Endometrial microvascular endothelial cells (primary cell): ENCODE measurements at regions not wholly inside any gene's neighbourhood (a gene's known extent, or its start where the extent isn't known, plus 50 kb on each side); places are given as distances from the start of the nearest gene placed in this dataset.

Experiments
- in situ Hi-C: cut with HindIII; loops from 2 replicates; pipeline ENCODE4 v1.10.0; 2017; ENCODE audit warnings: low sequenced_read_pairs, low pct_unique_long_range_greater_than_20kb; ENCODE audit errors: inconsistent ontology term

DNA sequence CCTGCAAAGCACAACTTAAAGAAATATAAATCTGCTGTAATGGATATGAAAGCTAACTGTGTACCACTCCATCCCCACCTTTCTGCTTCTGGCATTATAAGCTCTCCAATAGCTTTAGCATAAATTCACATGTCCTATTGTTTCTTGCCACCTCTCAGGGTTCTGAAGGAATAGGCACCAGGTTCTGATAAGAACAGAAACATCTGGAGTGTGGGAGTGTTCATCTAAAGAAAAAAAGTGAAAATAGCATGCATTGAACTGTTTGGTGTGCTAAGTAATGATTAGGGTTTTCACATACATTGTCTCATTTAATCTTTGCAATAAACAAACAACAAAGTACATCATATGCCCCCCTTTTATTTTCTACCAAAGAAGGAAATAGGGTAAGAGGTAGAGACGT is 72.3 kb downstream of the FAM76B start:
- in situ Hi-C loops, result loop anchor here (25.0 kb wide), 1 partner anchor 530 kb away; no protein-coding TSS in a partner anchor

DNA sequence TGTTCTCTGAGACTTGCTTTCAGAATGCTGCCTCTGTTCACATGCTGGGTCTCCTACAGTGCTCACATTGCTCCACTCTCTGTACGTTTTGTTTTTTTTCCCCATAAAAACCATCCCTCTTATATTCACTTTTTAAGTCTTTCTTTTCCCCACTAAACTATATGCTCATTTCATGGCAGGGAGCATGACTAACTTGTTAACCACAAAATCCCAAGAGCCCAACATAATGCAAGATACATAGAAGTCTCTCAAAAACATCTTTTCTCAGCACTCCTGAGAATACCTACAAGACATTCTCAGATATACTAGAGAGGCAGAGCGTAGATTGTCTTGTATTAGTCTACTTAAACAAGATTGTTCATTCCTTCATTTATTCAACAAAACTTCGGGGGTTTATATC is 73.3 kb downstream of the FAM76B start:
- in situ Hi-C loops, result loop anchor here (25.0 kb wide), 1 partner anchor 529 kb away; no protein-coding TSS in a partner anchor

DNA sequence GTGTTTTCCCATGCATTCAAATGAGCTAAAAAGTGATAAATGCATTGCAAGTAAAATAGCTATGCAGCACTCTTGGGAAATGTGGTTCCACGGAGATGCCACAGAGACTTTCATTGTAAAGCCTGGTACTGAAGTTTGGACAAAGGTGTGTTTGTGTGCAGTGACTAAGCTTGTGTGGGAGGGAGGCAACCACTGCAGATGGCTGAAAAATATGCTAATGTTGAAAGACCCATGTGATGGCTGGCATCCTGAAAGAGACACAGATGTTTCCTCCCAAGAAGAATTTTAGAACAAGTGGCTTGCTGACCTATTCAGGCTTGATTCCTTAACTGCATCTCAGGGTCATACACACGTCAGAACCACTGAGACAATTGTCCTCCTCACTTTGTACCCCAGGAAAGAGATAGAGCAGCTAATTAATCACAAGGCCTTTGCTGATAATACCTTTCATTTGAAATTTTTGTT is 73.8 kb downstream of the FAM76B start:
- in situ Hi-C loops, result loop anchor here (25.0 kb wide), 1 partner anchor 529 kb away; no protein-coding TSS in a partner anchor

DNA sequence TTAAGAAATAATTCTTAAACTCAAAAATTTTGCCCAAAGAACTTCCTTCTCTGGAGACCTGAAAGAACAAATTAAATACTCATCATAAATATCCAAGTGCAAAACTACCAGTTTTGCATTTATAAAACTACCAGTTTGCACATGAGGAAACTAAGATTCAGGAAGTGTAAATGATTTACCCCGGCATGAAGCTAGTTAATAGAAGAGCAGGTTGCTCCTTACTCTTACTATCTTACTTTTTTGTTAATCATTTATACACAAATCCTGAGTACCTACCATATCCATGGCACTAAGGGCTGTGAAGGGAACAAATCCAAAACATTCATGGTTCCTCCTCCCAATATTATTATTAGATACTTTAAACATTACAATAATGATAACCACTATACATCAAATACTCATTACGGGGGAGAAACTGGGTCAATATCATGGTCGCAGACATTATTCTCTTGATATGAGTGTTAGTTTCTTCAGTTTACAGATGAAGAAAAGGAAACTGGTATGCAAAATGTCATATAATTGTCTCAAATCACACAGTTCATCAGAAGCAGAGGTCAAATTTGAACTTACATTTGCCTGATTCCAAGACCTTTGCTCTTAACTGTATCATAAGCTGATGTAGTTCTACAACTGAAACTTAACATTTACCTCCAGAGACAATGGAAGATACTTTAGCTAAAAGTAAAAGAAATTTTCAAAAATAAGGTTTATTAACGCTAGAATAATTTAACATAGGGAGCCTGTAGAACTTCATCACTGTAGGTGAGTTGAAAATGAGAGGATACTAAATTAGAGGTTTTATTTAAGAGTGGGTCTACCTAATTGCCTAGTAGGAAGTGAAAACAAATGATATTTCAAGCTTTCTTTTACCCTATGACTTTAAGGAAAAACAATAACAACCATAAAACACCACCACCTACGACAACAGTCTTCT is 74.5 kb downstream of the FAM76B start:
- in situ Hi-C loops, result loop anchor here (25.0 kb wide), 1 partner anchor 528 kb away; no protein-coding TSS in a partner anchor

DNA sequence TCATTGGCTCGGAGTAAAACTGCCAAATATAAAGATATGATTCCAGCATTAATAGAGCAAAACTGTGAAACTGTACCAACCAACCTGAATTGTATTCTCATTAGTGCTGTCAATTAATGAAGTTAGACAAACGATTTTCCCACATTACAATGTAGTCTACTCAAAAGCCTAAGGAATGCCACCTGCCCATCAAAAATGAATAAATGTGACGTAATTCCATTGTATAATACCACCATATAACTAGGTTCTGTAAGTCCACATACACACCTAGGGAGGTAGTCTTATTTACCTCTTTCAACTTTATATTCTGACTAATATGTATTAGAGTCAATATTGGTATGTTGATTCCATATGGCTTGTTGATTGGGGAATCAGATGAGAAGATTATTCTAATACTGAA is 76.2 kb downstream of the FAM76B start:
- in situ Hi-C loops, result loop anchor here (25.0 kb wide), 1 partner anchor 526 kb away; no protein-coding TSS in a partner anchor

DNA sequence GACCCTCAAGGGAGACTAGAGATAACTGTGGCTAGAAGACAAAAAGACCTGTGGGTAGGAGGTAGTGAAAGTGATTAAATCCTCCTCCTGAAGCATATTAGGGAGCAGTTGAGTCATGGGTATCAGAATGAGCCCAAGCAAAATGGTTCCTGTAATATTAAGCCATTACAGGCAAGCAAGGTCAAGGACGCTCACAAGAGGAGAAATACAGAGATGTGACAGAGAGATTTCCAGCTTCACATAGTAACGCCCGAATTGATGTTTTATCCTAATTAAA is 77.7 kb downstream of the FAM76B start:
- in situ Hi-C loops, result loop anchor here (25.0 kb wide), 1 partner anchor 525 kb away; no protein-coding TSS in a partner anchor

DNA sequence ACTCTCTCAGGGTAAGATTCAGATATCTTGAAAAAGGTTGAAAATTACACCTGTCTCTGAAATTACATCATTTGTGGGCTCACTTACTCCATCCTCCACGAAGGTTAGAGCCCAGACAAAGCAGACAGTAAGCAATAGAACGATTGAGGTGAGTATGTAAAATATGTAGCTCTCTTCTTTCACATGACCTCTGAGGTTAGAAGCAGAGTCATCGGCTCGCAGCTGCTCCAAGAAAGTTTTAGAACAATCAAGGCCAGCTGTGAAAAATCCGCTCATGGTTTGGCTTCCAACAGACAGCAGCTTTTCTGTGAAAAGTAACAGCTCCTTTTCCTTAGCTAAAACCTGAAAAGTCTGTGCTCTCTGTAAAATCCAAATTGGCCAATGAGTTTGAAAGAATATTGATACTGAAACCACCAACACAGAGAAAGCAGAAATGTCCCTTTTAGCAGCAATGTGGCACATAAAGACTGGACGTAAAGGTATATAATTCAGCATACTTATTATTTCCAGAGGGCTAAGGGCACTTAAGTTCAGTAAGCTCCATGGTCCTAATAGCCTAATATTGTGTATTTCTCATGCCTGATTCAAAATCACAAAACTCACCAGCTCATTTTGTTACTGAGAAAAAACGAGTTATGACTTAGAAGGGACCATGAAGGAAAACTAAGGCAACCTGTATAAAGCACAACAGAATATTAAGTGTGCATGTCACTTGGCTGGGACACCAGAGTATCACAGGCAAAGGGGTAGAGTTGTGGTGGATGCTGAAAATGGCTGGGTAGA is 78.2 kb downstream of the FAM76B start:
- in situ Hi-C loops, result loop anchor here (25.0 kb wide), 1 partner anchor 524 kb away; no protein-coding TSS in a partner anchor

DNA sequence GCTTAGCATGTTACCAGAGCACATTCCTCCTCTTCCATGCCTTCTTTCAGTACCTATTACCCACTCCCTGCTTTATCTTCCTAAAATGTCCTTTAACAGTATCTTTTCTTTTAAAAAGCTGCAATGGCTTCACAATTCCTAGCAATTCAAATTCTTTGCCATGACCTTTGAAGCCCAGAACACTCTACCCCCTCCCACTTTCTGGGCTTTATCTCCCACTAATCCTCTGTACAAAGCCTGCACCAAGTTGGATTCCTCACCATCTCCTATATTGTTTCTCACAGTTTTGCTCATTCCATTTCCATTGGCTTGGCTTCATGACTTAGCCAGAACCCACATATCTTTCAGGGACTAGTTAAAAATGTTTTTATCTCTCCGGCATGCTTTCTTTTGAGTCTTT is 80.9 kb downstream of the FAM76B start:
- in situ Hi-C loops, result loop anchor here (25.0 kb wide), 1 partner anchor 521 kb away; no protein-coding TSS in a partner anchor

DNA sequence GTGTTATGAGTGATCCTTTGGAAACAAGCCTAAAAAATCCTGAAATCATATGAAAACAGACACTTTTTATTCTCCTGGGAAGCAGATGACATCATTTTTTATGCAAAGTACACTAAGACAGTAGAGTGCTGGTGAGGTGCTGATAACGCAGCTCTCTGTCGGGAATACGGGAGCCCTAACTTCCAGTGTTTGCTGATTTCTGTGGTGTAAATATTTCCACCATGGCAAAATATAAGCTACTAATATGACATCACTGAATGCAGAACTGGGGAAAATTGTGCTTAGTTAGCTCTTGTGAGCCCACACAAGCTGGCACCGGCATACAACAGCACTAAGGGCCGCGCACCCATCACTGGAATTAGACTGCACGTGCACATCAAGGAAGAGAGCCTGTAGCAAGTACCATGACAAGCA is 82.6 kb downstream of the FAM76B start:
- in situ Hi-C loops, result loop anchor here (25.0 kb wide), 1 partner anchor 520 kb away; no protein-coding TSS in a partner anchor

DNA sequence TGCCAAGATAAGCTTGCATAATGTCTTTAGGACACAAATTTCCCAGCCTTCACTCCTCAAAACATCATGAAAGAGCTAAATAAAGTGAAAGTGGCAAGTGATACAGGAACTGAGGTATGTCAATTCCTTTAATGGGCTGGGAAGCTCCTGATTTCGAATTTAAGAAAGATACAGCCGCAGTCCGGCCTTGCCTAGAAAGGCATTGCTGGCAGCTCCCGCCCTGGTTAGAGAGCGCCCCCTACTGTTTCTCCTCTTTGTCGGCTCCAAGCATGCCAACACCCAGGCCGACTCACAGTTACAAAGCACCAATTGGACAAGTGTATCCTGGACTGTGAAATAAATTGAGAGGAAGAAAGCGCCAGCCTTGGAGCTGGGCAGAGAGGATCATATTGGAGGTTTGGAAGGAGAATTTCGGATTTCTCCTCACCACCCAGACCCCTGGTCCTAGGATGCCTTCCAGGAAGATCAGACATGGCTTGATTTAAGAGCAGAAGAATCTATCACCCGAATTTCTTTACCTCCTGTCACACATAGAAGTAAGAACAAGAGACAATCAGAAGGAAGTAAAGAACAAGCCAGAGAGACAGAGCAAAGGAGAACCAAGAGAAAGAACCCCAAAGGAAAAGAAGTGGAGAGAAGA is 84.0 kb downstream of the FAM76B start:
- in situ Hi-C loops, result loop anchor here (25.0 kb wide), 1 partner anchor 518 kb away; no protein-coding TSS in a partner anchor

DNA sequence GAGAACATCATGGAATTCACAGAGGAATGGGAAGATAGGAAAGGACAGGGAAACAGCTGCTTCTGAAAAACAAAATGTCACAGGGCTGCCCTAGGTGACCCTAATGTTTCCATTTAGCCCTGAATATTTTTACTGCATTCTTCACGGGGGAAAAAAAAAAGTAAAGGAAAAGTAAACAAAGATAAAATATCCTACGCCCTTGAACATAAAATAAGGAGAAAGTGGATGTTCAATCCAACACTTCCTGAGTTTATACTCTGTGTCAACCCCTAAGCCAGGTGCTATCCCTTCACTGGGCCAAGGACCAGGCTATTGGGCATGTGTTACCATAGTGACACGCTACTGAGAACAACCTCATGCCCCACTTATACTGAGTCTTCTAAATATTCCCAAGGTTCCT is 84.7 kb downstream of the FAM76B start:
- in situ Hi-C loops, result loop anchor here (25.0 kb wide), 1 partner anchor 518 kb away; no protein-coding TSS in a partner anchor

DNA sequence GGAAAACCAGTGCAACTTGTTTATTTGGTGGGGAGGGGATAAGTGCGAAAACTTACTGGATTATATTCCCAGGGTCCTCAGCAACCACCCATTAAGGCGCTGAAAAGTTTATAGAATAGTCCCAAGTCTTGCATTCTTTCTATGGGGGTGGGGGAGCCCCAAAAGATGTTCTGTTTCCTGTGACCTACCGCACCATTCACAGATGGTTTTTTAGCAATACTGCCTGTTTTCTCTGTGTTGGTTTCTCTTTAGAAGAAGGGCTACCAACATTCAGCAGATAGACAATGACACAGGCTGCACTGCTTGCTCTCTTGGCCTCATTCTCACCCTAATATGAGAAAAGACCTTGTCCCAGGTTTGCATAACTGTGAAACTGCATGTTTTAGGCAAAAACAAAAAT is 86.5 kb downstream of the FAM76B start:
- in situ Hi-C loops, result loop anchor here (25.0 kb wide), 1 partner anchor 516 kb away; no protein-coding TSS in a partner anchor

DNA sequence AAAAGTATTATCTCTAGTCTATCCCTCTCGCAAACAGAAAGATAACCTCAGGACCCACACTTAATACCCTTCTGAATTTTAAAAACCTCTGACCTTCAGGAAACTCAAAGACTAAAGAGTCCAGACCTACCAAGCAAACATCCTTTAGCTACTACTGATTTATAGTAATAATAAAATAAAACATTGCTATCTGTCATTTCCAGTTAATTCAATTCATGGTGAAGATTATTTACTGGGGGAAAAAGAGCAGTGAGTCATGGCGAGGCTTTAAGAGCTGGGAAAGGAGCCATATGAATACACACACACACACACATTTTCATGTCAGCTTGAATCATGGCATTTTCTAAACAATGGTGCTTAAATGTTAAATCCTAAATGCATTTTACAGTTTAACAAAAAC is 87.1 kb downstream of the FAM76B start:
- in situ Hi-C loops, result loop anchor here (25.0 kb wide), 1 partner anchor 515 kb away; no protein-coding TSS in a partner anchor

DNA sequence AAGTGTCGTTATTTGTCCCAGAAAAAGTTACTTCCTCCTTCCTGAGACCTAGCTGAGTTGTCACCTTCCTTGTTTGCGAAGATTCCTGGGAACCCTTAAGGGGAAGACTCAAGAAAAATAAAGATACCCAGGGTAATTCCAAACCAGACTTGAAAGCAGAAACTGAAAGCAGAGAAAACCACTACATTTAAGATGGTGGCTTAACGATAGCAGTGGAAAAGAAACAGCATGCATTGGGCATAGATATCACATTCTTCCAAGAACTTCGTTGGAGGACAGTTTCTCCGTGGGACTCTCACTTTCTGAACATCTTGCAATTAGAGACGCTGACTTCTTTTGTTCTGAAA is 89.1 kb downstream of the FAM76B start:
- in situ Hi-C loops, result loop anchor here (25.0 kb wide), 1 partner anchor 513 kb away; no protein-coding TSS in a partner anchor

DNA sequence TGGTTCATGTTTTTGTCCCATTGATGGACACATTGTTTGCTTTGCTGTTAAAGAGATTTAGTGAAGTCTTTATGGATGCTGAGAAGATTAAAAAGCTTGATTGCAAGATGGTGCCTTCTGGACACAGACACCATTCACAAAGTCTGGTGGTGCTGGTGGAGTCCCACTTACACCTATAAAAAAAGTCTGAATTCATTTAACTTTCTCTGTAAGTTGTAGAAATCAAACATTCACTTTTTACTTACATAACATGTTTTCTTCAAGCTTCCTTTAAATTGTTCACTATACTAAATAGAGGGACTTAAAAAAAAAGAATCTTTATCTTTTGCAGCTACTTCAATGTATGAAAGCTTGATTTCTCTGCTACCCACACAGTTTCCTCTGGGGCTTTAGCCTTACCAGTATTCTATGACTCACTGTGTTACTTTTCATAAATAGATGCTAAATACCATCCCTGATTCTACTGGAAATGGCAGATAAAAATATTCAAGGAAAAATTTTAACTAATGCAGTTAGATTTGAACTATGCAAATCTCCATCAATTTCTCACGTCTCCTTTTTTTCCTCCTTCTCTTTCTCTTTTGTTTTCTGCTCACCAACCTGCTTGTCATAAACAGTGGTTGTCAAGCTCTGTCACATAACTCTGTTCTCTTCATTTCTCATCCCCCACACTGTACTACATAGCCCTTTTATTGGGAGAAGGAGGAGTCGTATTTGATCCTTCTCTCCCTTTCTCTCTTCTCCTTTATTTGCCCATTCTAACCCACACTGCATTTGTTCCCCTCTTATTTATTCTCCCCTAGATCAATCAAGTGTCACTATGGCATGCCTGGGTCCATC is 89.7 kb downstream of the FAM76B start:
- in situ Hi-C loops, result loop anchor here (25.0 kb wide), 1 partner anchor 513 kb away; no protein-coding TSS in a partner anchor

DNA sequence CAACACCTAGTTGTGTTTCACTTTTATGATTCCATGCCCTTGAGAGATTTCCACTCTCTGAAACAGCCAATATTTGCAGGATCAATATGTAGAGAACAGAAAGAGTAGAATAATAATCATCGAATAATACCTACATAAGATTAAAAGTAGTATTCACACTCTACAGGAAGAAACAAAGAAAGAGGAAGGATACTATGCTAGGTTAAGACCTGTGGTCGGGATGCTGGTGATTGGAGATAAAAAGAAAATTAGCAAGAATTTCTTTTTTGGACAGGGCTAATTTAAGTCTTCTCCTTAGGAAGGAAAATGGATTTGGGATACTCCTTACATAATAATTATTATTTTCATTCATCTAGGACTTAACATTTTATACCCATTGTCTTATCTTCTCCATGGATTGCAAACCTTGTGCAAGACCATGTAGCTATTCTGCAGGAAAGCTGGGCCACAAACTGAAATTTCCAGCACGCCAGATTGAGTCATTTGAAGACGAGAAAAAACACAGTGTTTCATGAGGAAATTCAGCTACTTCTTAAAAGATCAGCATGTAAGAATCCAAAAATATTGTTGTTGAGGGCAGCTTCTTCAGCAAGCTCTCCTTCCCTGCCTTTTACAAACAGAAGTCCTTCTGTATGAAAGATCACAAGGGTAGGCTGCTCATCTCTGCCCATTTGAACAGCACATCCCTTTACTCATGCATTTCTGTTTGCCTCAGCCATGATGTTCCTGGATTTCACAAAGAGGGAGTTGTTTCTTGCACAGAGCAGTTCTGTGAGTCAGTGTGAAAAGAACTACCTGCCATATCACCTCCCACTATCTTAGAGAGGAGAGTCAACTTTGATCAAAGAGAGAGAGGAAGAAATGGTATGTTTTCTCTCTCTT is 90.7 kb downstream of the FAM76B start:
- in situ Hi-C loops, result no loop called here
